ENCODE measurements at regions not wholly inside any gene's neighbourhood (a gene's known extent, or its start where the extent isn't known, plus 50 kb on each side); places are given as distances from the start of the nearest gene placed in this dataset.

DNA sequence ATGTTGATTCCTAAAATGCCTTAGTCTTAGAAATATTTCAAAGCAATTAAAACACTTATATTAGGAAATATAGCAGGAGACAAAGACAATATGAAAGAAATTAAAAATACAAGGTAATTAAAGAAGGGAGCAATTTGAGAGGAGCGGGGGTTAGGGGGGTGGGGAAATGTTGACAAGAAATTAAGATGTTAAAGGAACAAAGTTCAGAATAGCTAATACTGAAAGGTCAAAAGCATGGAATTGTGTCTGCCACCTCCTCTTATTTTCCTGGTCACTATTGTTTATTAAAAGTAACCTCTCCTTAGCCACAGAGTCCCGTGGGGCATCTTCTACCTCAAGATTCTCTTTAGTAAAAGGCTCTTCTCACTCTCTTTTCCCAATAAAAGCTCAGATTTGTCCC is 244.1 kb downstream of the MREG start:
- whole genome bisulfite sequencing, 2 donors, result 90 to 95% methylated on average over 2 of the region's 2 CpGs
- H3K4me3 ChIP-seq (replicated peaks in 1 of 3), result no peak overlapping the region
- intact Hi-C loops (cut with DNase I), result no loop called here
- peaks cover 7 to 41% of the 10 kb centered on the region in 2 donors for H3K4me1 ChIP-seq
- TF ChIP-seq, protein P1, sequence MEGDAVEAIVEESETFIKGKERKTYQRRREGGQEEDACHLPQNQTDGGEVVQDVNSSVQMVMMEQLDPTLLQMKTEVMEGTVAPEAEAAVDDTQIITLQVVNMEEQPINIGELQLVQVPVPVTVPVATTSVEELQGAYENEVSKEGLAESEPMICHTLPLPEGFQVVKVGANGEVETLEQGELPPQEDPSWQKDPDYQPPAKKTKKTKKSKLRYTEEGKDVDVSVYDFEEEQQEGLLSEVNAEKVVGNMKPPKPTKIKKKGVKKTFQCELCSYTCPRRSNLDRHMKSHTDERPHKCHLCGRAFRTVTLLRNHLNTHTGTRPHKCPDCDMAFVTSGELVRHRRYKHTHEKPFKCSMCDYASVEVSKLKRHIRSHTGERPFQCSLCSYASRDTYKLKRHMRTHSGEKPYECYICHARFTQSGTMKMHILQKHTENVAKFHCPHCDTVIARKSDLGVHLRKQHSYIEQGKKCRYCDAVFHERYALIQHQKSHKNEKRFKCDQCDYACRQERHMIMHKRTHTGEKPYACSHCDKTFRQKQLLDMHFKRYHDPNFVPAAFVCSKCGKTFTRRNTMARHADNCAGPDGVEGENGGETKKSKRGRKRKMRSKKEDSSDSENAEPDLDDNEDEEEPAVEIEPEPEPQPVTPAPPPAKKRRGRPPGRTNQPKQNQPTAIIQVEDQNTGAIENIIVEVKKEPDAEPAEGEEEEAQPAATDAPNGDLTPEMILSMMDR (IDR thresholded peaks at IDR 0.05), result no peak
- TF ChIP-seq POLR2A (IDR thresholded peaks at IDR 0.05), result no peak
- H3K9me3 ChIP-seq, result no peaks in the 10 kb centered on the region
- H3K36me3 ChIP-seq, result no peaks in the 10 kb centered on the region
- H3K27ac ChIP-seq, result no peak overlapping the region
- DNase-seq, result no peak
- H3K27me3 ChIP-seq, result no peaks in the 10 kb centered on the region

GRCh38 chr2:215767625-215768024 is 245.7 kb downstream of the MREG start:
- H3K4me3 ChIP-seq (replicated peaks in 1 of 3), result no peak overlapping the region
- no peak for TF ChIP-seq POLR2A (IDR thresholded peaks at IDR 0.05)
- TF ChIP-seq, protein P1 (IDR thresholded peaks at IDR 0.05), result no peak
- DNase-seq, result no peak
- intact Hi-C loops (cut with DNase I), result no loop called here
- WGBS, 2 donors, result 88 to 93% methylated on average over 1 of the region's 1 CpG
- H3K27ac ChIP-seq, result no peak overlapping the region
- peaks cover 7 to 35% of the 10 kb centered on the region in 2 donors for H3K4me1 ChIP-seq
- no peaks in the 10 kb centered on the region for H3K36me3 ChIP-seq
- no peaks in the 10 kb centered on the region for H3K9me3 ChIP-seq
- H3K27me3 ChIP-seq, result no peaks in the 10 kb centered on the region

DNA sequence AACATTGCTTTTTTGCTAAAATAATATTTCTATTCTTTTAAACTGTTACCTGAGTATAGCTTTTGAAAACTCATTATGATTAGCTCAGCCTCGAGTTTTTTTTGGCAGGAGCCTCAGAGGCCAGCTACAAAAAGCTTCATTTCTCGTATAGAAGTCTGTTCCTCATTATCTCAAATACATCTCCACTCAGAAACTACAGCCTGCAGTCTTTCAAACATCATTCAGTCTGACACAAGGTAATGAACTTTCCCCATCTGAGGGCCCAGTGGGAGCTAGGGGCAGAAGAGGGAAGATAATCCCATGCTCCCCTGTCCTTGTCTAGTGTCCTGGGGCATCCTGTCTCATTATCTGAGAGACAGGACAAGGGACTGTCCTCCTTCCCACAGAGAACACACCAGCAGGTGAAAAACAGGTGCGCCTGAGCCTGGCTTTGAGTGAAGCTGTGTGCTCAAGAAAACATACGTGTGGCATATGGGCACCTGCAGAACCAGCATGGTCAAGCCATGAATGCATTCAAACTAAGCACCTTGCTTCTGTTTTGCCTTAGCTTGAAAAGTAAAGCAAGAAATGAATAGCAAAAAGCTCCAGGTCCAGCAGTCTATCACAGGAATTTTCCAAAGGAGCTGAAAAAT is 247.5 kb downstream of the MREG start:
- TF ChIP-seq, protein P1 (IDR thresholded peaks at IDR 0.05), result no peak
- Histone ChIP-seq H3K4me1 (peaks cover 0 to 17% of the 10 kb centered on the region in 2 donors), H3K4me3 (replicated peaks in 1 of 3) (no peak overlapping the region), H3K9me3 (no peaks in the 10 kb centered on the region), H3K27me3 (no peaks in the 10 kb centered on the region), H3K36me3 (no peaks in the 10 kb centered on the region), H3K27ac (no peak overlapping the region)
- WGBS, 2 donors, result 81 to 83% methylated on average over 4 of the region's 4 CpGs
- intact Hi-C loops (cut with DNase I), result no loop called here
- DNase-seq, result no peak

GRCh38 chr2:215764441-215765048 is 248.8 kb downstream of the MREG start:
- TF ChIP-seq, protein P1 (IDR thresholded peaks at IDR 0.05), result no peak
- TF ChIP-seq POLR2A (IDR thresholded peaks at IDR 0.05), result no peak
- 60 to 70% methylated on average over 1 of the region's 1 CpG for WGBS, 2 donors
- no peak overlapping the region for H3K4me3 ChIP-seq (replicated peaks in 1 of 3)
- H3K9me3 ChIP-seq, result no peaks in the 10 kb centered on the region
- H3K4me1 ChIP-seq, result peaks cover 0 to 6% of the 10 kb centered on the region in 2 donors
- intact Hi-C loops (cut with DNase I), result no loop called here
- DNase-seq, result no peak
- no peak overlapping the region for H3K27ac ChIP-seq
- H3K27me3 ChIP-seq, result no peaks in the 10 kb centered on the region
- no peaks in the 10 kb centered on the region for H3K36me3 ChIP-seq

DNA sequence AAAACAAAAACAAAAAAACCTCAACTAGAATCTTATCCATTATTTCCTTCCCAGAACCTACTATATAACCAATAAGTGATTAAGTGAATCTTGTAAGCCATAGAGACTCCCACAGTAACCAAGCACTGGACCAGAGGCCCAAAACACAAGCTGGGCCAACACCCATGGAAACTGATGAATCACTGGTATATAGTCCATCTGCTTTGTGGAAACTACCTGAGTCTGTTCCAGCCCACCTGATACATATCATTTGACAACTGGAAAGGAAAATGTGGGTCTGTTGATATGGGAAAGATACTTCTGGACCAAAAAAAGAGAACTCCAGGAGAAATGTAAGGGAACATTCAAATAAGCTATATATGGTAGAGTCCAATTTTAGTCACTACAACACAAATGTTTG is 252.8 kb downstream of the MREG start:
- no peak overlapping the region for H3K27ac ChIP-seq
- no peak for TF ChIP-seq POLR2A (IDR thresholded peaks at IDR 0.05)
- TF ChIP-seq, protein P1 (IDR thresholded peaks at IDR 0.05), result no peak
- intact Hi-C loops (cut with DNase I), result no loop called here

More for the DNA sequence above, 252.8 kb downstream of the MREG start:
- Histone ChIP-seq H3K27me3 (no peaks in the 10 kb centered on the region), H3K4me1 (peaks cover 0 to 6% of the 10 kb centered on the region in 2 donors), H3K9me3 (no peaks in the 10 kb centered on the region), H3K4me3 (replicated peaks in 1 of 3) (no peak overlapping the region), H3K36me3 (no peaks in the 10 kb centered on the region)
- DNase-seq, result no peak
